GM12864 (cell line): ENCODE measurements at regions not wholly inside any gene's neighbourhood (a gene's known extent, or its start where the extent isn't known, plus 50 kb on each side); places are given as distances from the start of the nearest gene placed in this dataset.

ENCODE experiments used
- DNase-seq: peaks from one replicate; pipeline ENCODE4 v3.0.0-alpha.2; 2011; ENCODE audit warnings: low read depth
- H3K4me3 ChIP-seq: 2 replicates; pipeline ENCODE4 v1.5.1; 2011; ENCODE audit warnings: mild to moderate bottlenecking, low read depth, low read length, control low read depth
- TF ChIP-seq, protein P1 (sequence below): IDR thresholded peaks from 2 replicates; pipeline ENCODE4 v1.5.1; 2011; ENCODE audit warnings: low read depth, mild to moderate bottlenecking, moderate library complexity, low read length, control low read depth, inconsistent platforms; ENCODE audit errors: missing control alignments

DNA sequence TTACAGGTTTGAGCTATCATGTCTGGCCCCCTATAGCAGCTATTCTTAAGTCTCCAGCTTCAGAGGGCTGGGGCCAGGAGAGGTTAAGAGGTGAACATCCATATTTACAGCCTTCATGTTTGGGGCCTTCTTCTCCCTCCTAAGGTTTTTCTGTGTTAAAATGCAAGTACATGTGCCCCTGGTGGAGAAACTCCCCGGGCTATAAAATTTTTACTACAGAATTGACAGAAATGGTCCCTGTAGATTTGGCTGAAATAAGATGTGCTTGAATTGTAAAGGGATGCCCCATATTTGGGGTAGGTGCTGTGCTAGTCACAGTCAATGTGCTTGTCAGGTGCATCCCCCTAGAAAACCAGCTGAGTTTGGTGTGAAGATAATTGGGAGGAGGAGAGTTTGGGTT lies 263.3 kb upstream of the CXCR4 start:
- TF ChIP-seq, protein P1, sequence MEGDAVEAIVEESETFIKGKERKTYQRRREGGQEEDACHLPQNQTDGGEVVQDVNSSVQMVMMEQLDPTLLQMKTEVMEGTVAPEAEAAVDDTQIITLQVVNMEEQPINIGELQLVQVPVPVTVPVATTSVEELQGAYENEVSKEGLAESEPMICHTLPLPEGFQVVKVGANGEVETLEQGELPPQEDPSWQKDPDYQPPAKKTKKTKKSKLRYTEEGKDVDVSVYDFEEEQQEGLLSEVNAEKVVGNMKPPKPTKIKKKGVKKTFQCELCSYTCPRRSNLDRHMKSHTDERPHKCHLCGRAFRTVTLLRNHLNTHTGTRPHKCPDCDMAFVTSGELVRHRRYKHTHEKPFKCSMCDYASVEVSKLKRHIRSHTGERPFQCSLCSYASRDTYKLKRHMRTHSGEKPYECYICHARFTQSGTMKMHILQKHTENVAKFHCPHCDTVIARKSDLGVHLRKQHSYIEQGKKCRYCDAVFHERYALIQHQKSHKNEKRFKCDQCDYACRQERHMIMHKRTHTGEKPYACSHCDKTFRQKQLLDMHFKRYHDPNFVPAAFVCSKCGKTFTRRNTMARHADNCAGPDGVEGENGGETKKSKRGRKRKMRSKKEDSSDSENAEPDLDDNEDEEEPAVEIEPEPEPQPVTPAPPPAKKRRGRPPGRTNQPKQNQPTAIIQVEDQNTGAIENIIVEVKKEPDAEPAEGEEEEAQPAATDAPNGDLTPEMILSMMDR = no peak
- no peak overlapping the region for H3K4me3 ChIP-seq

DNA sequence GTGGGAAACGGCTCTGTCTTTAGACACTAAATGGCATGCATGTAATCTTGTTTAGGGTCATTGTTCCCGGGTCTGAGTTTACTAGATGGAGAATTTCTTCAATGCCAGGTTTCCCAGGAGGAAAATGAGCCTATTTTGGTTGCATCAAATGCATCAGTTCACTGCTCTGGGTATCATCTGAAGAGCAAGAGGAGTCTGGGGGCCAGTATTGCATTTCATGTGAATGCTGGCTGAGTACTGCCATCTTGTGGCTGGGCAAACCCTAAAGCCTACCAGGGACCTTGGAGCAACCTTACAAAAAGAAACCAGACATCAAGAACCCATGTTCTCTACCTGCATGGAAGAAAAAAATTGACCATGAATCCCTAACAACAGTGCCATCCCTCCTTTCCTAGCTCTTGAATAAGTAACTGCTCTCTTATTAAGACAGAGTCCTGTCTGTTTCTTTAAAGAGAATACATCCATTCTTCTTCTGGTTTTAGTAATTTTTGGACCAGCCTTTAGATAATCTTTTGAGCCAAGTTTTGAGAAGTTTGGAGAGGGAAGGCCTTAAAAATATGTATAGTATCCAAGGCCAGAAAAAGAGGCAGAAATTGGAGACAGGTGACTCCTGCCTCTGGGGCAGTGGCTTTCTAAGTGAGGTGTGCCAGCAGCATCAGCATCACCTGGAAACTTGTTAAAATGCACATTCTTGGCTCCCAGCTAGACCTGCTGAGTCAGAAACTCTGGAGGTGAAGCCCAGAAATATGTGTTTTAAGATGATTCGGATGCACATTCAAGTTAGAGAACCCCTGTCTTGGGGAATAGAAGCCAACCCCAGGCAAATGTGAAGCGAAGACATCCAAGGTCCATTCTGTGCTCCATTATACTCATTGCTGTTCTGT lies 261.0 kb upstream of the CXCR4 start:
- DNase-seq = no peak
- TF ChIP-seq, protein P1 = peak; percentile 81
- H3K4me3 ChIP-seq = no peak overlapping the region

More for the DNA sequence above, 263.3 kb upstream of the CXCR4 start:
- DNase-seq = no peak

DNA sequence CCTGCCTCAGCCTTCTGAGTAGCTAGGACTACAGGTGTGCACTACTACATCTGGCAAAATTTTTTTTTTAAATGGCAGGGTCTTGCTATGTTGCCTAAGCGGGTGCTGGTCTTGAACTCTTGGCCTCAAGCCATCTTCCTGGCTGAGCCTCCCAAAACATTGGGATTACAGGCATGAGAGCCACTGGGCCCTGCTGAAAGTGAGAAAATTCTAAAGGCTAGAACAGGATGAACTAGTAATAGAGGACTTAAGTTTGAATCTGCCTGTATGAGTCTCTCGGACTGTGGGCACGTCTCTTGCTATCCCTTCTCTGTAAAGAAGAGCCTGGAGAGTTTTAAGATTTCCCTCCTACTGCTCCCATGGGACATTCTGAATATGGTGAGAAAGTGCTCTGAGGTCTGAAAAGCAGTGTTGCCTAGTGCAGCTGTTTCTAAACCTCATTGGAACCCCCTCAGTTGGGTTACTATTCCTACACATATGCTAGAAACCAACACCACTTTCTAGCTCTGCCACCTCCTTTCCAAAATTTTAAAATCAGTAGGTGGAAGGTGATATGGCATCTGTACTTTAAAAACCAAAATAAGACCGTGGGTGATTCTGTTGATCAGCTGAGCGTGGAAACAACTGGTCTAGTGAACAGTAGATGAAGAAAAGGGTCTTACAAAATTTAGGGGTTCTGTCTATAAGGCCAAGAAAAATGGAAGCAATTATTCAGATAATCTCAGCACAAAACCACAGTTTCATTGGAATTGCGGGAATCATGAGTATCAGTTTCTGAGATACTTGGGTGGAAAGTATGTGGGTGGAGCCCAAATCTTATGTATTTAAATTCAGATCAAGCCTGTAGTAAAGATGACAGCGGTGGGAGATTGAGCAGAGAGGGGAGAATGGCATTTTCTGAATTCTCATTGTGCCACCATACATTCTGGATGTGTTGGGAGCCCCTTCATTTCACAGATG lies 259.8 kb upstream of the CXCR4 start:
- no peak for DNase-seq
- TF ChIP-seq, protein P1 = no peak
- H3K4me3 ChIP-seq = no peak overlapping the region

DNA sequence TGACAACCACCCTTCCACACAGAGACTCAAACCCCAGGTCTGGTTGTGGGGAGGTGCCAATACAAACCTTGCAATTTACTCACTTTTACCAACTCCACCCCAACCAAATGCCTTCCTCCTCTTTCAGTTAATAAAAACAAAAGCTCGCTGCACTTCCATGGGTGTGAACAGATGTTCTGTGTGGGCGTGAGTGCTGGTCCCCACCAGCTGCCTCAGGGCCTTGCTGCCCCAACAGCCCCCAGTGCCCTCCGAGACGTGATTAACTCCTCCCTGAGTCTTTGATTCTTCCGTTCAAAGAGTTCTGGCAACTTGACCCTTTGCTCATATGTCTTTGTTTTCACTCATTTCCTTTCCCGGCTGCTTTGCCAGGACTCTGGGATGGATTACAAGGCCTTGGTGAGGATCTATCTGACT lies 258.9 kb upstream of the CXCR4 start:
- TF ChIP-seq, protein P1 = no peak
- no peak overlapping the region for H3K4me3 ChIP-seq
- no peak for DNase-seq

DNA sequence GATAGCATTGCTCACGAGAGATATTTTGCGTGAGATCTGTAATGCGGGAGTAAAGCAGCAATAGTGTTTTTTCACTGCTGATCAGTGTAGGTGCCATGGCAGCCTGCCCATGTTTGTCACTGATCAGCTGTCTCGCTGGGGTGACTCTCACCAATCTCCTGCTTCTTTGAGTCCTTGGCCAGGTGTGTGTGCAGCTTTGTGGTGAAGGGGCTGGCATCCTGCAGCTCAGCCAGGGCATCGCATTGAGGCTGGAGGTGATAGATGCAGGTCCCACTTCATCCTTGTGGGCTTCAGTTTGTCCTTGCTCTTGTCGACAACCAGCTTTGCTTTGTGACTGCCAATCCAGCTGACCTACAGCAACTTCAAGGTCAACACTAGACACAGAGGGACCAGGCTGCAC lies 258.3 kb upstream of the CXCR4 start:
- TF ChIP-seq, protein P1 = no peak
- H3K4me3 ChIP-seq = no peak overlapping the region
- no peak for DNase-seq

DNA sequence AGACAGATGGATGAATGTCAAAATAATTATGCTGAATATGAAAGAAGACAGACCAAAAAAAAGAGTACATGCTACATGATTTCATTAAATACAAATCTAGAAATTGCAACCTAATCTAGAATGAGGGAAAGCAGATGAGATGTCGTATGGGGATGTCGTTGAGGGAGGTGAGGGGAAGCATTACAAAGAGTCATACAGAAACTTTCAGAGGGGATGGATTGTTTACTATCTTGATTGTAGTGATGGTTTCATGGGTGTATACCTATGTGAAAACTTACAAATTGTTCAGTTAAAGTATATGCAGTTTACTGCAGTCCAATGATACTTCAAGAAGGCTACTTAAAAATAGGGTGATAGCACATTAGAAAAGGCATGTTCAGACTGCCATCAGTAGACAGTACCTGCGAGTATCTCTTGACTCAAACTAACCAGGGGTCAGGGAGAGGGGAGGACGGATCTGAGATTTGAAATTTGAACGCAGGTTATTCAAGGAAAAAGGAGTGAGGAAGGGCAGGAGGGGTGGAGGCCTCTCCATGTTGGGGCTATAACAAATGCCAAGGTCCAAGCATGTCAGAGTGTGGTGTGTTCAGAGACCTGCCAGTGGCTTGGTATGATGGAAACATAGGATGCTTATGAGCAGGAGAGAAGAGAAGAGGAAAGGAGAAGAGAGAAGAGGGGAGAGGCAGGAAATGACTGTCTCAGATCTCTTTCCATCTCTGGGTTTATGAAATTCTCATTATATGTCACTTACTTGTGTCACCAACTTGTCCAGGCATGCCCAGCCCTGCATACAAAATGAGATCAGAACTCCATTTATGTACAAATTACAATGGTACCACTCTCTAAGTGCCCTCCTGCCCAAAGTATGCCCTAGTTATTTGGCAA lies 257.3 kb upstream of the CXCR4 start:
- no peak overlapping the region for H3K4me3 ChIP-seq
- no peak for DNase-seq
- TF ChIP-seq, protein P1 = no peak
